ENCODE measurements at regions not wholly inside any gene's neighbourhood (a gene's known extent, or its start where the extent isn't known, plus 50 kb on each side); places are given as distances from the start of the nearest gene placed in this dataset.
"Not testable (repeated sequence)": the region's sequence is repeated elsewhere in the genome, so short reads cannot be mapped to it uniquely, and the experiment has no call there.

DNA sequence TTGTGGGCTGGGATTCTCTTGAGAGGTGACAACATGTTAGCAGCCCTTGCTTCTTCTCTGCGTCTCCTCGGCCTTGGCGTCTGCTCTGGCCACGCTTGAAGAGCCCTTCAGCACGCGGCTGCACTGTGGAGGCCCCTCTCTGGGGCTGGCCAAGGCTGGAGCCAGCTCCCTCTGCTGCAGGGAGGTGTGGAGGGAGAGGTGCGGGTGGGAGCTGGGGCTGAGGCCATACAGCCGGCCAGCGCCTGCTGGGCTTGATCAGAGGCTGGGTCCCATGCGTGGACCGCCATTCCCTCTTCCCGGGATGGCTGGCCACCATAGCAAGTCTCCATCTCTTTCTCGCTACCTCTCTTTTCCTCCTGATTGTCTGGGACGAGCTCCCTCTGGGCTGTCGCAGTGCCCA is 539.0 kb downstream of the PCDH7 start:
- peaks cover 6% of the 10 kb centered on the region for H3K9me3 Mint-ChIP-seq (ENCODE audit: unreplicated experiment)
- no peak overlapping the region for H3K4me3 Mint-ChIP-seq (ENCODE audit: unreplicated experiment)
- Histone ChIP-seq H3K36me3 (ENCODE audit: control insufficient read depth, insufficient read depth, low read length) (no peaks in the 10 kb centered on the region), H3K27me3 (replicated peaks; ENCODE audit: control insufficient read depth, insufficient read depth, low read length) (no peaks in the 10 kb centered on the region), H3K4me3 (ENCODE audit: low read depth, low read length) (no peak overlapping the region), H3K9me3 (no peaks in the 10 kb centered on the region), H3K4me1 (no peaks in the 10 kb centered on the region)
- no peaks in the 10 kb centered on the region for H3K4me1 Mint-ChIP-seq (ENCODE audit: low read depth, unreplicated experiment)
- TF ChIP-seq, protein P1, sequence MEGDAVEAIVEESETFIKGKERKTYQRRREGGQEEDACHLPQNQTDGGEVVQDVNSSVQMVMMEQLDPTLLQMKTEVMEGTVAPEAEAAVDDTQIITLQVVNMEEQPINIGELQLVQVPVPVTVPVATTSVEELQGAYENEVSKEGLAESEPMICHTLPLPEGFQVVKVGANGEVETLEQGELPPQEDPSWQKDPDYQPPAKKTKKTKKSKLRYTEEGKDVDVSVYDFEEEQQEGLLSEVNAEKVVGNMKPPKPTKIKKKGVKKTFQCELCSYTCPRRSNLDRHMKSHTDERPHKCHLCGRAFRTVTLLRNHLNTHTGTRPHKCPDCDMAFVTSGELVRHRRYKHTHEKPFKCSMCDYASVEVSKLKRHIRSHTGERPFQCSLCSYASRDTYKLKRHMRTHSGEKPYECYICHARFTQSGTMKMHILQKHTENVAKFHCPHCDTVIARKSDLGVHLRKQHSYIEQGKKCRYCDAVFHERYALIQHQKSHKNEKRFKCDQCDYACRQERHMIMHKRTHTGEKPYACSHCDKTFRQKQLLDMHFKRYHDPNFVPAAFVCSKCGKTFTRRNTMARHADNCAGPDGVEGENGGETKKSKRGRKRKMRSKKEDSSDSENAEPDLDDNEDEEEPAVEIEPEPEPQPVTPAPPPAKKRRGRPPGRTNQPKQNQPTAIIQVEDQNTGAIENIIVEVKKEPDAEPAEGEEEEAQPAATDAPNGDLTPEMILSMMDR (IDR thresholded peaks at IDR 0.05; ENCODE audit: insufficient read depth in 1 of 2, low read depth in 1 of 2, low read length in 1 of 2, severe bottlenecking in 1 of 2, unreplicated experiment in 1 of 2) = no peak
- ChIA-PET CTCF (no interaction called here), POLR2A (no interaction called here)
- intact Hi-C loops (cut with micrococcal nuclease; ENCODE audit: unreplicated experiment) = no loop called here
- no peaks in the 10 kb centered on the region for H3K36me3 Mint-ChIP-seq (ENCODE audit: insufficient read depth, unreplicated experiment)
- no peaks in the 10 kb centered on the region for H3K27me3 Mint-ChIP-seq (ENCODE audit: insufficient read depth, unreplicated experiment)
- BruUV-seq (replicated peaks) = no TSS peak
- no peak for DNase-seq
- H3K27ac Mint-ChIP-seq (ENCODE audit: unreplicated experiment) = no peak overlapping the region

DNA sequence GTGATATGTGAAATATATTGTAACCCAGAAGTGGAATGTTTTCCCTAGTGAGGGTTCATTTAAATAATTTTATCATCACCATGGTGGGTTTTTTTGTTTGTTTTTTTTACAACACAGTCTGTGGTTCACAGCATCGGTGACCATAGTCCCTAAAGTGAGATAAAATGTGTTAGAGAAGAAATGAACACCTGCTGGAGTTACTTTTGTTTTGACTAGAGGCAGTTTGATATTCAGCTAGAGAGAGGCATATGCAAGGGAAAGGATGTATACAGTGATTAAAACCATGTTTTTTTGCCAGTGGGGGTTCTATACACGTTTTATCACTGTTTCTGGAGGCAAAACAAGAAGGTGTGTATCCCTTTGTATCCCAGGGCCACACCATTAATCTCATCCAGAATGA is 541.5 kb downstream of the PCDH7 start:
- TF ChIP-seq, protein P1 (IDR thresholded peaks at IDR 0.05; ENCODE audit: insufficient read depth in 1 of 2, low read depth in 1 of 2, low read length in 1 of 2, severe bottlenecking in 1 of 2, unreplicated experiment in 1 of 2) = no peak
- DNase-seq = no peak
- no peaks in the 10 kb centered on the region for H3K36me3 ChIP-seq (ENCODE audit: control insufficient read depth, insufficient read depth, low read length)
- H3K4me3 ChIP-seq (ENCODE audit: low read depth, low read length) = no peak overlapping the region
- Mint-ChIP-seq H3K27me3 (ENCODE audit: insufficient read depth, unreplicated experiment) (no peaks in the 10 kb centered on the region), H3K27ac (ENCODE audit: unreplicated experiment) (no peak overlapping the region), H3K4me3 (ENCODE audit: unreplicated experiment) (no peak overlapping the region), H3K4me1 (ENCODE audit: low read depth, unreplicated experiment) (no peaks in the 10 kb centered on the region), H3K36me3 (ENCODE audit: insufficient read depth, unreplicated experiment) (no peaks in the 10 kb centered on the region), H3K9me3 (ENCODE audit: unreplicated experiment) (peaks cover 6% of the 10 kb centered on the region)
- CTCF ChIA-PET = no interaction called here
- H3K27me3 ChIP-seq (replicated peaks; ENCODE audit: control insufficient read depth, insufficient read depth, low read length) = no peaks in the 10 kb centered on the region
- no peaks in the 10 kb centered on the region for H3K9me3 ChIP-seq
- no peaks in the 10 kb centered on the region for H3K4me1 ChIP-seq
- POLR2A ChIA-PET = no interaction called here
- BruUV-seq (replicated peaks) = no TSS peak
- intact Hi-C loops (cut with micrococcal nuclease; ENCODE audit: unreplicated experiment) = no loop called here

DNA sequence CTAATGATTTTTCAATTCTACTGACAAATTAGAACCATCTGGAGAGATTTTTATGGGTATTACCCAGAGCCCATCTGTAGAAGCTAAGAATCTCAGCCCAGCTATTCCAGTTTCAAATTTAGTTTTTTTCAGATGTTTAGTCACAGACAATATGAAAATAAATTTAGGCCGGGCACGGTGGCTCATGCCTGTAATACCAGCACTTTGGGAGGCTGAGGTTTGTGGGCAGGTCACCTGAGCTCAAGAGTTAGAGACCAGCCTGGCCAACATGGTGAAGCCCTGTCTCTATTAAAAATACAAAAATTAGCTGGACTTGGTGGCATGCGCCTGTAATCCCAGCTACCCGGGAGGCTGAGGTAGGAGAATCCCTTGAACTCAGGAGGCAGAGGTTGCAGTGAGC is 545.9 kb downstream of the PCDH7 start:
- H3K36me3 ChIP-seq (ENCODE audit: control insufficient read depth, insufficient read depth, low read length); intact Hi-C loops (cut with micrococcal nuclease; ENCODE audit: unreplicated experiment); H3K27ac Mint-ChIP-seq (ENCODE audit: unreplicated experiment); H3K27me3 ChIP-seq (replicated peaks; ENCODE audit: control insufficient read depth, insufficient read depth, low read length); H3K4me3 ChIP-seq (ENCODE audit: low read depth, low read length); H3K9me3 Mint-ChIP-seq (ENCODE audit: unreplicated experiment); DNase-seq; H3K4me1 ChIP-seq; H3K4me1 Mint-ChIP-seq (ENCODE audit: low read depth, unreplicated experiment); H3K27me3 Mint-ChIP-seq (ENCODE audit: insufficient read depth, unreplicated experiment); H3K9me3 ChIP-seq; BruUV-seq (replicated peaks); H3K4me3 Mint-ChIP-seq (ENCODE audit: unreplicated experiment); H3K36me3 Mint-ChIP-seq (ENCODE audit: insufficient read depth, unreplicated experiment); POLR2A ChIA-PET; CTCF ChIA-PET: not testable (repeated sequence)

DNA sequence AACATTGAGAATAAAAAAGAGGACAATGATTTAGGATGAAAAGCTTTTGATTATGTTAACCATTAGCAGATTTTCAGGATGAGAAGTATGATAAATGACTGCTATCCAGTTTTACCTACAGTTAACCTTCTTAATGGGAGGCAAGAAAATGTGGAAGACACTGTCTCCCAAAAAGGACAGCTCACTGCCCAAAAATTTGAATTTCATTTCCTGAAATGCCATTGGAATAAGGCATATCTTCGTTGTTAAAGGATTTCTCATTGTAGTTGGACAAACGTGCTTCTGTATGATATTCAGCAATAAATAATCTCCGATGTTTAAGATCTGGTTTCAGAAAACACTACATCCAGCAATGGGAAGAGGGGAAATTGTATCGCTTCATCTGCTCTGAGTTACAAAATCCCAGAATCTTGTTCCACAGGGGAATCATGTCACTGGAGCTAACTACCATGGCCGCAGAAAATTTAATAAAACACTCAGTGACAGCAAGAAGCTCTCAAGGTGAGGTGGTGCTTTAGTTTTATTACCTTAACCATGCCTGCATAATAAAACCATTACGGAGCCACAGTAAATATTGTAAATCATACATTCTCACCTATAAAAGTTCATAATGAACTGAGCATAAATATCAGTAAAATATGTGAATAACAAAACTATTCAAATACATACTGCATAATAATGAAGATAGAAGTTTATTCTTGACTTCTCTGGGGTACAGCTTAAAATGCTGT is 552.3 kb downstream of the PCDH7 start:
- H3K27ac Mint-ChIP-seq (ENCODE audit: unreplicated experiment) = no peak overlapping the region
- CTCF ChIA-PET = no interaction called here

More for the DNA sequence above, 552.3 kb downstream of the PCDH7 start:
- Mint-ChIP-seq H3K4me3 (ENCODE audit: unreplicated experiment) (no peak overlapping the region), H3K9me3 (ENCODE audit: unreplicated experiment) (no peaks in the 10 kb centered on the region), H3K27me3 (ENCODE audit: insufficient read depth, unreplicated experiment) (no peaks in the 10 kb centered on the region), H3K36me3 (ENCODE audit: insufficient read depth, unreplicated experiment) (no peaks in the 10 kb centered on the region), H3K4me1 (ENCODE audit: low read depth, unreplicated experiment) (no peaks in the 10 kb centered on the region)
- DNase-seq = no peak
- POLR2A ChIA-PET = no interaction called here
- Histone ChIP-seq H3K27me3 (replicated peaks; ENCODE audit: control insufficient read depth, insufficient read depth, low read length) (no peaks in the 10 kb centered on the region), H3K4me3 (ENCODE audit: low read depth, low read length) (no peak overlapping the region), H3K4me1 (no peaks in the 10 kb centered on the region), H3K9me3 (no peaks in the 10 kb centered on the region), H3K36me3 (ENCODE audit: control insufficient read depth, insufficient read depth, low read length) (no peaks in the 10 kb centered on the region)
- BruUV-seq (replicated peaks) = no TSS peak
- TF ChIP-seq, protein P1 (IDR thresholded peaks at IDR 0.05; ENCODE audit: insufficient read depth in 1 of 2, low read depth in 1 of 2, low read length in 1 of 2, severe bottlenecking in 1 of 2, unreplicated experiment in 1 of 2) = no peak
- intact Hi-C loops (cut with micrococcal nuclease; ENCODE audit: unreplicated experiment) = no loop called here

Measured in Caco-2 (cell line).